HCT116 (cell line): ENCODE measurements at regions not wholly inside any gene's neighbourhood (a gene's known extent, or its start where the extent isn't known, plus 50 kb on each side); places are given as distances from the start of the nearest gene placed in this dataset.

Source experiments
- ATAC-seq: fragments of 200-7000 bp; cut with Tn5 transposase; 2 replicates; pipeline ENCODE4 v1.9.1; 2020; ENCODE audit warnings: mild to moderate bottlenecking, moderate library complexity
- BruUV-seq: library from RNA; stranded (reverse); fragments of 400-500 nt; replicated peaks from 2 replicates; lab custom pipeline; 2021; lab: Mats Ljungman, UMichigan
- CTCF ChIA-PET: fragments of 300-600 bp; sonication (Branson Sonifier 250); formaldehyde crosslinking; loops from one replicate; lab custom pipeline; 2021; ENCODE audit warnings: antibody characterized with exemption; lab: Charles Lee
- POLR2A ChIA-PET: fragments of 300-600, 350-600 bp; sonication (Branson Sonifier 250); formaldehyde crosslinking; loops from one replicate; lab custom pipeline; 2021; ENCODE audit warnings: antibody characterized with exemption; lab: Charles Lee
- RAD21 ChIA-PET, 2 experiments: fragments of 300-600 bp; sonication (Branson Sonifier 250); formaldehyde crosslinking; loops; one replicate each; lab custom pipeline; 2023; ENCODE audit warnings: low total read pairs in 2 of 2; ENCODE audit not compliant: uncharacterized antibody in 2 of 2, unreplicated experiment in 2 of 2, low non-redundant PET in 1 of 2; lab: Charles Lee
- DNase-seq: peaks from one replicate; pipeline ENCODE4 v3.0.0-alpha.2; 2010; ENCODE audit warnings: low read depth, low spot score
- H2AFZ ChIP-seq: fragments of 200-600 bp; shearing (Covaris generic), sonication (generic); 2 replicates; pipeline ENCODE4 v1.6.1; 2017; ENCODE audit warnings: low read depth, mixed run types, mixed read lengths, antibody characterized with exemption, low read length; ENCODE audit not compliant: poor library complexity, severe bottlenecking
- H3K27ac ChIP-seq: 2 replicates; pipeline ENCODE4 v1.5.1; 2012; ENCODE audit warnings: low read depth, low read length
- H3K27me3 ChIP-seq: fragments of 200-600 bp; sonication (generic); 2 replicates; pipeline ENCODE4 v1.6.1; 2016; ENCODE audit warnings: mixed run types, low read length, mixed read lengths; ENCODE audit not compliant: insufficient read depth
- H3K36me3 ChIP-seq, 2 experiments: fragments of 200-500 bp in 1 of 2; fragments of 200-600 bp in 1 of 2; sonication (Bioruptor generic) in 1 of 2; sonication (generic) in 1 of 2; 2 replicates each; pipeline versions ENCODE4 v1.5.1 to v1.6.1; 2014 to 2016; ENCODE audit warnings: low read length in 2 of 2, inconsistent platforms in 1 of 2, mixed read lengths in 1 of 2, mixed run types in 1 of 2; ENCODE audit not compliant: insufficient read depth in 2 of 2, control insufficient read depth in 1 of 2
- H3K4me1 ChIP-seq, 2 experiments: fragments of 200-600 bp in 1 of 2; sonication (generic) in 1 of 2; 2 replicates each; pipeline versions ENCODE4 v1.5.1 to v1.6.1; 2012 to 2017; ENCODE audit warnings: low read length in 2 of 2, inconsistent platforms in 1 of 2, mild to moderate bottlenecking in 1 of 2, mixed read lengths in 1 of 2, mixed run types in 1 of 2, moderate library complexity in 1 of 2; ENCODE audit not compliant: insufficient read depth in 2 of 2, control insufficient read depth in 1 of 2
- H3K4me2 ChIP-seq: fragments of 200-600 bp; sonication (generic); 2 replicates; pipeline ENCODE4 v1.6.1; 2017; ENCODE audit warnings: mixed run types, low read length, mixed read lengths
- H3K4me3 ChIP-seq, 2 experiments: fragments of 200-600 bp in 1 of 2; sonication (generic) in 1 of 2; replicated peaks in 1 of 2; 2 replicates each; pipeline ENCODE4 v1.5.1; 2011 to 2016; ENCODE audit warnings: low read length in 2 of 2, control low read depth in 1 of 2, low read depth in 1 of 2, mild to moderate bottlenecking in 1 of 2, mixed read lengths in 1 of 2, mixed run types in 1 of 2
- H3K79me2 ChIP-seq: fragments of 200-600 bp; sonication (generic); 2 replicates; pipeline ENCODE4 v1.6.1; 2017; ENCODE audit warnings: mild to moderate bottlenecking, mixed run types, low read length, moderate library complexity, mixed read lengths; ENCODE audit not compliant: insufficient read depth
- H3K9ac ChIP-seq: fragments of 200-600 bp; sonication (generic); 2 replicates; pipeline ENCODE4 v1.6.1; 2016; ENCODE audit warnings: low read length, mixed read lengths
- H3K9me2 ChIP-seq: fragments of 200-600 bp; sonication (generic), shearing (Covaris generic); 2 replicates; pipeline ENCODE4 v1.6.1; 2017; ENCODE audit warnings: mixed run types, mild to moderate bottlenecking, moderate library complexity; ENCODE audit not compliant: insufficient read depth
- H3K9me3 ChIP-seq, 2 experiments: fragments of 200-500 bp in 1 of 2; fragments of 200-600 bp in 1 of 2; sonication (Bioruptor generic) in 1 of 2; sonication (generic) in 1 of 2; 2 replicates each; pipeline ENCODE4 v1.6.1; 2014 to 2017; ENCODE audit warnings: low read length in 2 of 2, mixed read lengths in 2 of 2, inconsistent platforms in 1 of 2, low read depth in 1 of 2, mild to moderate bottlenecking in 1 of 2, mixed run types in 1 of 2, moderate library complexity in 1 of 2; ENCODE audit not compliant: control insufficient read depth in 1 of 2, insufficient read depth in 1 of 2
- H4K20me1 ChIP-seq: fragments of 200-600 bp; sonication (generic), shearing (Covaris generic); 2 replicates; pipeline ENCODE4 v1.6.1; 2017; ENCODE audit warnings: mixed run types, mild to moderate bottlenecking, moderate library complexity; ENCODE audit not compliant: insufficient read depth
- CBX3 ChIP-seq: IDR thresholded peaks from 2 replicates; pipeline ENCODE4 v1.6.1; 2012; ENCODE audit warnings: low read depth
- ELF1 ChIP-seq: IDR thresholded peaks from 2 replicates; pipeline ENCODE4 v1.6.1; 2012; ENCODE audit warnings: low read depth, borderline replicate concordance
- EZH2 ChIP-seq: fragments of 200-600 bp; sonication (generic); IDR thresholded peaks from 2 replicates; pipeline ENCODE4 v1.6.1; 2017; ENCODE audit warnings: antibody characterized with exemption, mixed run types
- JUND ChIP-seq: IDR thresholded peaks from 2 replicates; pipeline ENCODE4 v1.6.1; 2012
- POLR2A ChIP-seq: IDR thresholded peaks from 2 replicates; pipeline ENCODE4 v1.7.0; 2011; ENCODE audit warnings: borderline replicate concordance; ENCODE audit not compliant: insufficient read depth, insufficient read length; ENCODE audit errors: extremely low read depth
- SIN3A ChIP-seq: IDR thresholded peaks from 2 replicates; pipeline ENCODE4 v1.6.1; 2012; ENCODE audit warnings: low read depth
- SP1 ChIP-seq: IDR thresholded peaks from 2 replicates; pipeline ENCODE4 v1.6.1; 2012; ENCODE audit warnings: low read depth
- YY1 ChIP-seq: IDR thresholded peaks from 2 replicates; pipeline ENCODE4 v1.6.1; 2011; ENCODE audit warnings: low read length, low read depth, moderate library complexity, mild to moderate bottlenecking; ENCODE audit not compliant: insufficient replicate concordance; ENCODE audit errors: extremely low read depth
- ZFX ChIP-seq: fragments of 450-650 bp; IDR thresholded peaks from 2 replicates; pipeline ENCODE4 v1.6.1; 2017
- ZNF274 ChIP-seq: fragments of 200-500 bp; sonication (Bioruptor generic); IDR thresholded peaks from 2 replicates; pipeline ENCODE4 v1.6.1; 2014; ENCODE audit warnings: mild to moderate bottlenecking, low read depth, low read length, inconsistent platforms
- intact Hi-C: fragments of 100-400 bp; cut with micrococcal nuclease; formaldehyde crosslinking; loops from 2 replicates; pipeline ENCODE4 v1.10.0; 2022
- TF ChIP-seq, protein P1 (sequence below): IDR thresholded peaks from 2 replicates; pipeline ENCODE4 v1.6.1; 2011; ENCODE audit warnings: mild to moderate bottlenecking, low read length, moderate library complexity; ENCODE audit not compliant: insufficient replicate concordance; ENCODE audit errors: extremely low read depth
- TF ChIP-seq, protein P2 (sequence below), 3 experiments: fragments of 200-600 bp in 1 of 3; sonication (generic) in 1 of 3; IDR thresholded peaks in 2 of 3; conservative IDR thresholded peaks in 1 of 3; 2 replicates each; pipeline ENCODE4 v1.5.1; 2012 to 2017; ENCODE audit warnings: low read depth in 2 of 3, low read length in 2 of 3, antibody characterized with exemption in 1 of 3, borderline replicate concordance in 1 of 3, control low read depth in 1 of 3, mild to moderate bottlenecking in 1 of 3, mixed read lengths in 1 of 3, mixed run types in 1 of 3, moderate library complexity in 1 of 3; ENCODE audit not compliant: insufficient read depth in 1 of 3
- TF ChIP-seq, protein P3 (sequence below): IDR thresholded peaks from 2 replicates; pipeline ENCODE4 v1.6.1; 2012; ENCODE audit warnings: low read depth
- TF ChIP-seq, protein P4 (sequence below): IDR thresholded peaks from 2 replicates; pipeline ENCODE4 v1.6.1; 2012

DNA sequence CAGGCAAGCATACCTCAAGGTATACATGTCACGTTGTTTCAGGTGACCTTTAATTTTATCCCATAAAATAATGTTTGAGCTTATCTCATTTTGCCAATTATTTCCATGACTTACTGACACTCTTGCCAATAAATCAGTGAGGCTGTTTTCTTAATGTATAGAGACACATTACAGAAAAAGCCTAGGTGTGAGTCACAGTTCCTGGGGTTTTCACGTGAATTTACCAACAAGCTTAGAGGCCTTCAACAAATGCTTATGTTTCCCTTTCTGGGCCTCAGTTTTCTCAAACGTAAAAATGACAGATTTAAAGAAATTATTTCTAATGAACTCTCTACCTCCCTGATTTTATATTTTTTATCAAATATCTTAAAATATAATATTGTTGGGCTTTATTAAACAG is 517.5 kb upstream of the SPHKAP start:
- intact Hi-C loops, result no loop called here
- ChIA-PET POLR2A (no interaction called here), RAD21 (no interaction called here), CTCF (no interaction called here)
- H3K36me3 ChIP-seq, result no peaks in the 10 kb centered on the region
- TF ChIP-seq SIN3A (no peak), SP1 (no peak)
- no peaks in the 10 kb centered on the region for H3K79me2 ChIP-seq
- BruUV-seq, result no TSS peak
- H3K4me2 ChIP-seq, result no peak overlapping the region
- no peaks in the 10 kb centered on the region for H3K9me2 ChIP-seq
- H3K27me3 ChIP-seq, result no peaks in the 10 kb centered on the region
- H3K9ac ChIP-seq, result no peak overlapping the region
- no peak overlapping the region for H2AFZ ChIP-seq
- DNase-seq (no peak), ATAC-seq (no peak)
- H3K27ac ChIP-seq, result no peak overlapping the region
- H3K9me3 ChIP-seq, result no peaks in the 10 kb centered on the region
- no peaks in the 10 kb centered on the region for H4K20me1 ChIP-seq
- no peaks in the 10 kb centered on the region for H3K4me1 ChIP-seq
- H3K4me3 ChIP-seq, result no peak overlapping the region

DNA sequence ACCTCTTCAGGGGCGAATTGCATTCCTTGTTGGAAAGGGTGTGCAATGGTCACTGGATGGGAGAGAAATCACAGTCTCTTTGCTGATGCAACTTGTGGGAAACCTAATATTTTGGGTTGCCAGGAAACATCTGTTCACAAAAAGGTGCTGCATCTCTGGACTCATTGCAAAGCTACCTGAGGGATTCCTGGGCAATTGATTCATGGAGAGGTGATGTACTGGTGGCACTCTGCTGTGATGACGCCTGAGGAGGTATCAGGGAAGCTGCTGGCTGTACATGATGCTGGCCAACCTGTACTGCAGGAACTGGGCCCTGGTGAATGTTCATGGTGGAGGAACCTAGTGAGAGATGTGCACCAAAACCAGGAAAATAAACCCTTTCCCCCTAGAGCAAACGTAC is 516.0 kb upstream of the SPHKAP start:
- Histone ChIP-seq H3K79me2 (no peaks in the 10 kb centered on the region), H4K20me1 (no peaks in the 10 kb centered on the region), H3K4me1 (no peaks in the 10 kb centered on the region), H2AFZ (no peak overlapping the region), H3K4me2 (no peak overlapping the region), H3K4me3 (no peak overlapping the region), H3K36me3 (no peaks in the 10 kb centered on the region), H3K9me2 (no peaks in the 10 kb centered on the region), H3K27me3 (no peaks in the 10 kb centered on the region), H3K9me3 (no peaks in the 10 kb centered on the region), H3K27ac (no peak overlapping the region), H3K9ac (no peak overlapping the region)
- ChIA-PET RAD21 (no interaction called here), CTCF (no interaction called here), POLR2A (no interaction called here)
- ATAC-seq, result no peak
- DNase-seq, result no peak
- intact Hi-C loops, result no loop called here
- BruUV-seq, result no TSS peak
- TF ChIP-seq YY1, result no peak
- TF ChIP-seq, protein P1, sequence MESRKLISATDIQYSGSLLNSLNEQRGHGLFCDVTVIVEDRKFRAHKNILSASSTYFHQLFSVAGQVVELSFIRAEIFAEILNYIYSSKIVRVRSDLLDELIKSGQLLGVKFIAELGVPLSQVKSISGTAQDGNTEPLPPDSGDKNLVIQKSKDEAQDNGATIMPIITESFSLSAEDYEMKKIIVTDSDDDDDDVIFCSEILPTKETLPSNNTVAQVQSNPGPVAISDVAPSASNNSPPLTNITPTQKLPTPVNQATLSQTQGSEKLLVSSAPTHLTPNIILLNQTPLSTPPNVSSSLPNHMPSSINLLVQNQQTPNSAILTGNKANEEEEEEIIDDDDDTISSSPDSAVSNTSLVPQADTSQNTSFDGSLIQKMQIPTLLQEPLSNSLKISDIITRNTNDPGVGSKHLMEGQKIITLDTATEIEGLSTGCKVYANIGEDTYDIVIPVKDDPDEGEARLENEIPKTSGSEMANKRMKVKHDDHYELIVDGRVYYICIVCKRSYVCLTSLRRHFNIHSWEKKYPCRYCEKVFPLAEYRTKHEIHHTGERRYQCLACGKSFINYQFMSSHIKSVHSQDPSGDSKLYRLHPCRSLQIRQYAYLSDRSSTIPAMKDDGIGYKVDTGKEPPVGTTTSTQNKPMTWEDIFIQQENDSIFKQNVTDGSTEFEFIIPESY, result no peak
- TF ChIP-seq SP1, result no peak
- TF ChIP-seq, protein P2, sequence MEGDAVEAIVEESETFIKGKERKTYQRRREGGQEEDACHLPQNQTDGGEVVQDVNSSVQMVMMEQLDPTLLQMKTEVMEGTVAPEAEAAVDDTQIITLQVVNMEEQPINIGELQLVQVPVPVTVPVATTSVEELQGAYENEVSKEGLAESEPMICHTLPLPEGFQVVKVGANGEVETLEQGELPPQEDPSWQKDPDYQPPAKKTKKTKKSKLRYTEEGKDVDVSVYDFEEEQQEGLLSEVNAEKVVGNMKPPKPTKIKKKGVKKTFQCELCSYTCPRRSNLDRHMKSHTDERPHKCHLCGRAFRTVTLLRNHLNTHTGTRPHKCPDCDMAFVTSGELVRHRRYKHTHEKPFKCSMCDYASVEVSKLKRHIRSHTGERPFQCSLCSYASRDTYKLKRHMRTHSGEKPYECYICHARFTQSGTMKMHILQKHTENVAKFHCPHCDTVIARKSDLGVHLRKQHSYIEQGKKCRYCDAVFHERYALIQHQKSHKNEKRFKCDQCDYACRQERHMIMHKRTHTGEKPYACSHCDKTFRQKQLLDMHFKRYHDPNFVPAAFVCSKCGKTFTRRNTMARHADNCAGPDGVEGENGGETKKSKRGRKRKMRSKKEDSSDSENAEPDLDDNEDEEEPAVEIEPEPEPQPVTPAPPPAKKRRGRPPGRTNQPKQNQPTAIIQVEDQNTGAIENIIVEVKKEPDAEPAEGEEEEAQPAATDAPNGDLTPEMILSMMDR (IDR thresholded peaks at IDR 0.05 in 2 of 3, conservative IDR thresholded peaks at IDR 0.05 in 1 of 3; ENCODE audit: borderline replicate concordance in 1 of 3, insufficient read depth in 1 of 3, low read depth in 2 of 3, low read length in 2 of 3), result no peak
- TF ChIP-seq JUND, result no peak
- TF ChIP-seq ZFX, result no peak
- TF ChIP-seq POLR2A, result no peak
- TF ChIP-seq, protein P3, sequence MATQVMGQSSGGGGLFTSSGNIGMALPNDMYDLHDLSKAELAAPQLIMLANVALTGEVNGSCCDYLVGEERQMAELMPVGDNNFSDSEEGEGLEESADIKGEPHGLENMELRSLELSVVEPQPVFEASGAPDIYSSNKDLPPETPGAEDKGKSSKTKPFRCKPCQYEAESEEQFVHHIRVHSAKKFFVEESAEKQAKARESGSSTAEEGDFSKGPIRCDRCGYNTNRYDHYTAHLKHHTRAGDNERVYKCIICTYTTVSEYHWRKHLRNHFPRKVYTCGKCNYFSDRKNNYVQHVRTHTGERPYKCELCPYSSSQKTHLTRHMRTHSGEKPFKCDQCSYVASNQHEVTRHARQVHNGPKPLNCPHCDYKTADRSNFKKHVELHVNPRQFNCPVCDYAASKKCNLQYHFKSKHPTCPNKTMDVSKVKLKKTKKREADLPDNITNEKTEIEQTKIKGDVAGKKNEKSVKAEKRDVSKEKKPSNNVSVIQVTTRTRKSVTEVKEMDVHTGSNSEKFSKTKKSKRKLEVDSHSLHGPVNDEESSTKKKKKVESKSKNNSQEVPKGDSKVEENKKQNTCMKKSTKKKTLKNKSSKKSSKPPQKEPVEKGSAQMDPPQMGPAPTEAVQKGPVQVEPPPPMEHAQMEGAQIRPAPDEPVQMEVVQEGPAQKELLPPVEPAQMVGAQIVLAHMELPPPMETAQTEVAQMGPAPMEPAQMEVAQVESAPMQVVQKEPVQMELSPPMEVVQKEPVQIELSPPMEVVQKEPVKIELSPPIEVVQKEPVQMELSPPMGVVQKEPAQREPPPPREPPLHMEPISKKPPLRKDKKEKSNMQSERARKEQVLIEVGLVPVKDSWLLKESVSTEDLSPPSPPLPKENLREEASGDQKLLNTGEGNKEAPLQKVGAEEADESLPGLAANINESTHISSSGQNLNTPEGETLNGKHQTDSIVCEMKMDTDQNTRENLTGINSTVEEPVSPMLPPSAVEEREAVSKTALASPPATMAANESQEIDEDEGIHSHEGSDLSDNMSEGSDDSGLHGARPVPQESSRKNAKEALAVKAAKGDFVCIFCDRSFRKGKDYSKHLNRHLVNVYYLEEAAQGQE, result no peak
- no peak for TF ChIP-seq CBX3
- no peak for TF ChIP-seq ELF1
- TF ChIP-seq EZH2, result no peak
- TF ChIP-seq, protein P4, sequence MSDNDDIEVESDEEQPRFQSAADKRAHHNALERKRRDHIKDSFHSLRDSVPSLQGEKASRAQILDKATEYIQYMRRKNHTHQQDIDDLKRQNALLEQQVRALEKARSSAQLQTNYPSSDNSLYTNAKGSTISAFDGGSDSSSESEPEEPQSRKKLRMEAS, result no peak
- TF ChIP-seq ZNF274, result no peak
